ENCODE measurements at regions not wholly inside any gene's neighbourhood (a gene's known extent, or its start where the extent isn't known, plus 50 kb on each side); places are given as distances from the start of the nearest gene placed in this dataset.
"Not testable (repeated sequence)": the region's sequence is repeated elsewhere in the genome, so short reads cannot be mapped to it uniquely, and the experiment has no call there.

GRCh38 chr2:208807756-208808155, 401.2 kb downstream of the PTH2R start:
- DNase-seq: no peak

GRCh38 chr2:208811885-208812284, 405.3 kb downstream of the PTH2R start:
- not testable (repeated sequence) for DNase-seq

DNA sequence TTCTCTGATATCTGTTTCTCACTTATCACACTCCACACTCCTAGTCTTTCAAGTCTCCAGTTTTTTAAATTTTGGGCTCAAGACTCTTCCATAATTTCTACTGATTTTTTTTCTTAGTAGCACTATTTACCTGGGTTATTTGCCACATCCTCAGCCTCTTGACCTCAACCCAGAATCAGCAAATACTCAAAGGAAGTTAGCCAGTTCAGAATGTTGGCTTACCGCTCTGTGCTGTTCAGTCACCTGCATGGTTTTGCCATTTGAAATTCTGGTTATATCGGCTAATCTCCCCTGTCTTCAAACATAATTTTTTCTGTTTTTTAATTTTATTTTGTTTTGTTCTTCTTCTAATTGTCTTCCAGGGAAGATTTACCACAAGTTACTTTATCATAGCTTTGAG, 412.6 kb downstream of the PTH2R start:
- no peak for DNase-seq

- DNase-seq: no peak
Measured at GRCh38 chr2:208820014-208820688, 413.6 kb downstream of the PTH2R start.

DNA sequence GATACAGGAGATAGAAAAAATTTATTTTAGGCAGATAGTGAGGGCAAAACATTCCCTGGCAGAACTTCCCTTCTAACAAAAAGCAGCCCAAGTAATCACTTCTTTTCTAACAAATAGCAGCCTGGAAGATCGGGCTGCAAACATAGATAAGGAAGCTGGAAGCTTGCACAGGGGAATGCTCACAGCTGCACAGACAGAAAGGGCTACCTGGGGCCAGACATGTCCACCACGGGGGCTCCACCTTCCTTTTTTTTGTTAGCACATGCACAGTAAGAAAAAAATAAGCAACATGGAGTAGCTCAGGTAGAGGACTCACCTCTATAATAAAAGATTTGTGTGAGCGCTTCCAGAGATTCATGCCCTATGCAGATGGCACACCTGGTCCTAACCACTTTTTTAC, 420.5 kb downstream of the PTH2R start:
- DNase-seq: no peak

DNA sequence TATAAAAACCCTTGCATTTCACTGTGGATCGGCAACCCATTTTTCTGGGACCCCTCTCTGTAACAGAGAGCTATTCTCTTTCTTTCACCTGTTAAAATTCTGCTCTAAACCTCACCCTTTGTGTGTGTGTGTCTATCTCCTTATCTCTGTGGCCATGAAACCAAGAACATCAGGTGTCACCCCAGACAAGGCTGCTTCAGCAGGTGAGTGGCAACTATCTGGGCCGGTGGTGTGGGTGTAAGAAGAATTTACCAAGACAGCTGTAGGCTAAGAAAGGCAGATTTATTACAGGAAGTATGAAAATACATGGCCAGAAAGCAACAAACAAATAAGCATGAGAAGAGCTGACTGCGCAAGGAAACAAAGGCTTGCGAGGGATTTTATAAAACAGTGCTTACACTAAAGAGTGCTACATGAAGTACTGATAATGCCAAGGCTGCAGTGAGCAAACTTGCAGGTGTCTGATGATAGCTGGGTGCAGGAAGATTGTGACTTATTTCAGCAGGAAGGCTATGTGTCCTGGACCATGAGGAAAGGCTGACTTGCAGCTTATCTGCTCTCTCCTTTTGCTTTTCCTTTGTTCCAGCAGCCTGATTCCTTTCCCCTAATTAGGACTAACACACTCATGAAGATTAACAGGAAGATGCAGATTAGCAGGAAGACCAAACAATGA, 421.1 kb downstream of the PTH2R start:
- DNase-seq: no peak

- no peak for DNase-seq
Measured at GRCh38 chr2:208830203-208830602, 423.6 kb downstream of the PTH2R start.

DNA sequence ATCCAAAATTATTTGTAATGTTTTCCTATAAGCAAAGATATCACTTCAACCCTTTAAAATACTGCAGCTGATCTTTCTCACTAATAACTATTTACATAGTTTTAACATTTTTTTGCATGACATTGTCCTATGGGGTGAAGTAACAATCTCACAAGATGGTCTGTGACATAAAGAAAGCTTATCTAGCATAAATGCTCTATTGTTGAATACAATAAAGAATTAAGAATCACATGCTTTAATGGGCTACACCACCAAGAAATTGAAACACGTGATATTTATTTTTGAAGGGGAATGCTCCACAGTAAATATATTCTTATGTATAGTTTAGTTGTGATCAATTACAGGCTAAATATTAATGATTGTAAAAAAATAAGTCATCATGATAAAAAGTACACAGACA, 441.1 kb downstream of the PTH2R start:
- DNase-seq: no peak

GRCh38 chr2:208854717-208855116, 448.1 kb downstream of the PTH2R start:
- DNase-seq: no peak

GRCh38 chr2:208867374-208867773, 460.8 kb downstream of the PTH2R start:
- DNase-seq: no peak

DNA sequence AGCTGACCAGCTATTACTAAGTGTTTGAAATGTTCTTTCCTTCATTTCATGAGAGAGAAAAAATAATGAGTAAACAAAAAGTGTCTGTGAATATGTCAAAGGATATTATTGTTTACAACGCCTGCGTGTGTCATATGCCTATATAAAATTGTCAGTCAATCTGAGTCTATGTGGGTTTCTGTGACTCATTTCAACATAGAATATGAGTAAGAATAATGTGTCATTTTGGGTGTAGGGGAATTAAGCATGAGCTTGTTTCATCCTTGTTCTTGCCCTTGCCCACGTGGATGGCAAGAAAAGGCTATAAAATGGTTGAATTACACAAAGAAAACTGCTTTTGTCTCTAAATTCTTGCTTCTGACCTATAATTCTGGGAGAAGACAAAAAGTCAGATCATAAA, 466.0 kb downstream of the PTH2R start:
- no peak for DNase-seq

DNA sequence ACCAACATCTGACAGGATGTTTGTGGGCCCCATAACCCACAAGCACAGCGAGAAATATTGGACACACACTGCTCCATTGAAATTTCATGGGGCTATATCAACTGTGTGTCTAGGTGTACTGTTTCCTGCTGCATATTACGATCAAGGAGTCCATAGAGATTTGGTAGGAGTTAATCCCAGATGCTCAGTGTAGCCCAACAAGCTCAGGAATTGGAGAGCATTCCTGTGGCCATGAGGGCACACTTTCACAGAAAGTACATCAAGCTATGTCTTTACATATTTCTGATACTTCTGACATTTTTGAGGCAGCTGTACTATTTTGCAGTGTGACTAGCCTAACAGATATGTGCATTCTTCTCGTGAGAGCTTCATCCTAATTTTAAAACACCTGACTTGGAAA, 473.1 kb downstream of the PTH2R start:
- DNase-seq: no peak

DNA sequence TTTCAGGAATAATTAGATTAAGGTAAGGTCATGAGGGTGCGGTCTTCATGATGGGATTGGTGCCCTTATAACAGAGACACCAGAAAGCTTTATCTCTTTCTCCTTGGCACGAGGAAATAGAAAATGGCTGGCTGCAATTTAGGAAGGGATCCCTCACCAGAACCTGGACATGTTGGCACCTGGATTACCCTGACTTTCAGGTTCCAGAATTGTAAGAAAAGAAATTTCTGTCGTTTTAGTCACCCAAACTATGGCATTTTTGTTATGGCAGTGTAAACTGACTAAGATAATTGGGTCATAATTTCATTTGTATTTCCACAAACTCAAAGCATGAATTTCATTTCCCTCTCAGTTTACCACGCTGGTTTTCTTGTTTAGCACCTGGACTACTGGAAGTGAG, 473.6 kb downstream of the PTH2R start:
- no peak for DNase-seq

GRCh38 chr2:208890486-208890885, 483.9 kb downstream of the PTH2R start:
- no peak for DNase-seq

GRCh38 chr2:208892203-208892602, 485.6 kb downstream of the PTH2R start:
- DNase-seq: no peak

DNA sequence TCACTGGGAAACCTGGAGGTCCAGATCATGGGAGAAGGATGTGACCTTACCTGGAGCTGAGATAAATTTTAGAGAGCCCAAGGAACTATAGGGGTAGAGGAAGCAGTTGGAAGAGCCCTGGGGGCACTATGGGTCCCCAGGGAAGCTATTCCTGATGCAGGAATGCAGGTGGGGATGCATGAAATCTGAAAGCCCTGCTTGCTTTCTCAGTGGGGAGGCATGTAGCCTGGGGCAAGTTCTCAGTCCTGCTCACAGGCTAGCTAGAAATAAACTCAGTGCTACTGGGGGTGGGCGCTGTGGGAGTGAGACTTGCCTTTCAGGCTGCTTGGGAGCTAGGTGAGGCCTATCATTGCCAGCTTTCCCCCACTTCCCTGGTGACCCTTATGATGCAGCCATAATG, 499.7 kb downstream of the PTH2R start:
- DNase-seq: no peak

- no peak for DNase-seq
Measured at GRCh38 chr2:208915401-208915800, 508.4 kb upstream of the MAP2 start.

GRCh38 chr2:208916881-208917280, 507.0 kb upstream of the MAP2 start:
- no peak for DNase-seq

GRCh38 chr2:208921358-208921757, 502.5 kb upstream of the MAP2 start:
- DNase-seq: not testable (repeated sequence)

GRCh38 chr2:208927867-208928266, 496.0 kb upstream of the MAP2 start:
- DNase-seq: no peak

GRCh38 chr2:208929139-208929864, 494.5 kb upstream of the MAP2 start:
- no peak for DNase-seq

- no peak for DNase-seq
Measured at GRCh38 chr2:208929894-208930427, 493.9 kb upstream of the MAP2 start.

DNA sequence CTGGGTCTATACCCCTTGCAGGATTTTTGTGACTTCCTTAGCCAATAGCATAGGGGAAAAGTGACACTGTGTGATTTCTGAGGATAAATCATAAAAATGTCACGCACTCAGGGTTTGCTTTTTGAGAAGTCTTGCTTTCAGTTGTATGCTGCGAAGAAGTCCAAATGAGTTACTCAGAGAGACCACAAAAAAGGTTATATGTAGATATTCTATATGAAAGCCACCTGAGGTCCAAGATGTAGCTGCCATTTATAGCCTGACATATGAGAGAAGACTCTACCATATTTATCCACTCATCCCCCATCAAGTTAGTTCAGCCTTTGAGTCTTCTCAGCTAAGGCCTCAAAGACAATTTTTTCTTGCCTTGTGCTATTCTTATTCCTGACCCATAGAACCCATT, 488.3 kb upstream of the MAP2 start:
- no peak for DNase-seq

DNA sequence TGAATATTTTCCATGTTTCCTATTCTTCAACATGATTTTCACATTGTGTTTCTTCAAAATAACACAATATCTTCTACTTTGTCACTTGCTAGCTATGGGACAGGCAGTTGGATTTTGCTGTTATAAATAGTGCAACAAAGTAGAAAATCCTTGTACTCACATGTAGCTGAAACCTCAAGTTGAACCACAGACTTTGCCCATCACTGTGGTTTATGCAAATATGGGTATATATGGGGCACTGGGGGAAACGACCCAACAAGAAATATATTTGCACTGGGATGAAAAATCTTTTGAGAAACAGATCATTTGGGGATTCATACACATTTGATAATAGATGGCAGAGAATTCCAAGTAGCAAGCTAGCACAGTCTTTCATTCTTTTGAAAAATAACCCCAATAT, 486.3 kb upstream of the MAP2 start:
- no peak for DNase-seq
